ENCODE measurements at regions not wholly inside any gene's neighbourhood (a gene's known extent, or its start where the extent isn't known, plus 50 kb on each side); places are given as distances from the start of the nearest gene placed in this dataset.
A peak's percentile ranks its signal among the peaks of the same experiment; 100 is the strongest.

DNA sequence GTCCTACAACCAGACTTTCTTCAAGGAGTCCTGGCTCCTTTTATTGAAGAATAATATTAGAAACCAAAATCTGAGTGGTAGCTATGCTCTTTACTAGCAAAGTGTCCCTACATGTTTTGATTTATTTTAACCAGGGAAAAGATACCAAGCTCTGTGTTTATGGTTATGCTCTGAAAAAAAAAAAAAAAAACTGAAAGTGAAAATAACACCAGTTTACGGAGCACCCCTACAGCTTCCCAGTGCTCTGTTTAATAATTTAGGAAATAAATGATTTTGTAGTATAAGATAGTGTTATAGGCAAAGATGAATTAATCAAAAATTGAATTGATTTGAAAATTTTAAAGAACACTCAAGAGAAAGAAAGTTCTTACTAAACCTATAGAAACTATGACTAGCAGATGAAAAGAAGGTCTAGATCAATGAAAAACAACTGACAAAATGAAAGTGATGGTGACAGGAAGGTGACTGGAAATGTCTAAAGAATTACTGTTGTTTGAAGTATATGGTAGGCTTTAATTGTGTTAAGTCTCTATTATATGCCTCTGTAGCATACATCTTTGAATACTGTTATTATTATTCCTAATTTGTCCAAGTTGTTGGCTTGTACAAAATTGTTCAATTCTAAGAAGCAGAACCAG, 1698.4 kb upstream of the PCDH10 start:
- no peak for DNase-seq (ENCODE audit: low spot score)

DNA sequence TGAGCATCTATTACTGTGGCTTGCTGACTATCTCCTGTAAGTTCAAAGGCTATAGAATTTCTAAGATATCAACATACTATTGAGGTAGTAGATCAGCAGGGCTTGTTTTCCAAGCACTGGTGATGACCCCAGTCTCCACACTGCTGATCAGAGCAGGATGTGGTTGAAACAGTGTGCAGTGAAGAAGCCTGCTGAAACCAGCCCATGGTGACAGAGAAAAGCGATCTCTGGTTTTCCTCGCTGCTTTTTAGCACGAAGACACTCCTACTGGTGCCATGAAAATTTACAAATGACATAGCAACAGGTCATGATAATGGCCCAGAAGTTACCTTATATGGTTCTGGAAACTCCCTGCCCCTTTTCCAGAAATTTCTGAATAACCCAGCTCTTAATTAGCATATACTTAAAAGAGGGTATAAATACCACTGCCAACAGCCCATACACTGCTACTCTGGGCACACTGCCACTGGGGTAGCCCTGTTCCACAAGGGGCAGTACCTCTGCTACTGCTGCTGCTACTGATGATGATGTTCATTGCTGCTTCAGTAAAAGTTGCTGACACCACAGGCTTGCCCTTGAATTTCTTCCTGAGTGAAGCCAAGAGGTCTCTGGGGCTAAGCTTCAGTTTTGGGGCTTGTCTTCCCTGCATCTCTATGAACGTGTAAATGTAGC, 1689.5 kb upstream of the PCDH10 start:
- no peak for DNase-seq (ENCODE audit: low spot score)

DNA sequence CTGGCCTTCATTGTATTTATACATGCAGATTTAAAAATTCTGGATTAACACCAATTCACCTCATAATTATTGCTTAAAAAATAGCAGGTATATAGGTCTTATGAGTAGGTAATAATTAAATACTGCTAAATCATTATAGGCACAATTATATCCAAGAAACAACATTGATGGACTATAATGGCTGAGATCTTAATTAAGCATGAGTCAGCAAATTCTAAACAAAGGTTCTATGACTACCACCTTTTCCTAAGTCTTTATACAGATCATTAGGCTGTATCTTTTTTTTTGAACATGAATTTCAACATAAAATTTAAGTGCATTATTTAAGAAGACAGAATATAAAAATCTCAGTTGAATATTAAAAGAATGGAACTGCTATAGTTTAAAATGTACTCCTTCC, 1678.7 kb upstream of the PCDH10 start:
- no peak for DNase-seq (ENCODE audit: low spot score)

DNA sequence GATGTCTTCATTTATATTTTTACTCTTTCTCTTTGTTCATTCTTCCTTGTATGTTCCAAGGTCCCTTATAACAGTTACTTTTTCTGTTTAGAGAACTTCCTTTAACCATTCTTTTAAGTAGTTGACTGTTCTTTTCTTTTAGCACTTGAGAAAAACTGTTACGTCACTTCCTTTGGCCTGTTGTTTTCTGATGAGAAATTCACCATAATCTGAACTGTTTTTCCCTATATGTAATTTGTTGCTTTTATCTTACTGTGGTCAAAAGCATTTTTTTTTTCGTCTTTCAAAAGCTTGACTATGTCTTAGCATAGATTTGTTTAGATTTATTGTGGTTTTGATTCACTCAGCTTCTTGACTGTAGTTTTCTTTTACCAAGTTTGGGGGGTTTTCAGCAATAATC, 1660.3 kb upstream of the PCDH10 start:
- no peak for DNase-seq (ENCODE audit: low spot score)

DNA sequence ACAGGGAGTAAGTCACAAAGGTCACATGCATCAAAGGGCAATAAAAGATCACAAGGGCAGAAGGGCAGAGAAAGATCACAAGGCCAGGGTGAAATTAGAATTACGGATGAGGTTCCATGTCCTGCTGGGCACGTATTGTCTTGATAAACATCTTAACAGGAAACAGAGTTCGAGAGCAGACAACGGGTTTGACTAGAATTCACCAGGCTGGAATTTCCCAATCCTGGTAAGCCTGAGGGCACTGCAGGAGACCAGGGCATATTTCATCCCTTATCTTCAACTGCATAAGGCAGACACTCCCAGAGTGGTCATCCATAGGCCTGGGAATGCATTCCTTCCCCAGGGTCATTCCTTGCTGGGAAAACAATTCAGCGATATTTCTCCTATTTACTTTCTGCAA, 1652.9 kb upstream of the PCDH10 start:
- peak; percentile 61 for DNase-seq (ENCODE audit: low spot score)

DNA sequence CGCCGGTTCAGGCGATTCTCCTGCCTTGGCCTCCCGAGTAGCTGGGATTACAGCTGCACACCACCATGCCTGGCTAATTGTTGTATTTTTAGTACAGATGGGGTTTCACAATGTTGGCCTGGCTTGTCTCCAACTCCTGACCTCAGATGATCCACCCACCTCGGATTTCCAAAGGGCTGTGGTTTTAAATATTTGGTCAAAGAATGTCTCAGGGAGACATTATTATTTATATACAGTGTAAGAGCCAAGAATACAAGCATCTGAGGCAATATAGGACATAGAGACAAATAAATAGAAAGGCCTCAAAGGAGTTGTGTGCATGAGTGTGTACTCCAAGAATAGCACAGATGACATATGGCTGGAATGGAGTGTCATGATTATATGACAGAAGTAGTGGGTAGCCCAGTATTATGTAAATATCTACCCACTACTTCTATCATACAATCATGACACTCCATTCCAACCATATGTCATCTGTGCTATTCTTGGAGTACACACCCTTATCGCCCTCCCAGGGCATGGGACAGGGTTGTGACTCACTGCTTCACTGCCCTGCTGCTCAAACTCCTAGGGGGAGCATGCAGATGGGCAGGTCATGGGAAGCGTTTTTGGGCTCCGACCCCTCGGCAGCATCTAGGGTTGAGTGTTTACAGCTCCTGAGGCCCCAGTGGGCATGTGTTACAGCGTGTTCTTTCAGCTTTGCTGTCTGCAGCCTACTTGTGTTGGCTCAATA, 1649.8 kb upstream of the PCDH10 start:
- peak; percentile 77 for DNase-seq (ENCODE audit: low spot score)

DNA sequence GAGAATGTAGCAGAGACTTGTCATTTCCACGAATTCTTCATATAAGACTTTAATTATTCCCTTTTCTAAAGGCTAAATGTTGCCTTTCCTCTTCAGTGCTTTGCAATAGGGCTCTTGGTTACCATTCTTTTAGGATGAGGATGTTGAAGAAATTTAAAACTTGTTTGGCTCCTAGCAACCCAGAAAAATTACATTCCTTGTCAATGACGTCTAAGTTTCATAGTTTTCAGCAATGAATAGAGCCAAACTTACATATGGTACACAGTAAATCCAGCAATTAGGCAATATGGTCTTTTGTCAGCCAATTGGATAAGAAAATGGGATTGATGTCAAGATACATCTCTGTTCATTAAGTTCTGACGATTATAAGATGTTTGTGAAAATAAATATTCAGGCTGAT, 1639.6 kb upstream of the PCDH10 start:
- no peak for DNase-seq (ENCODE audit: low spot score)

DNA sequence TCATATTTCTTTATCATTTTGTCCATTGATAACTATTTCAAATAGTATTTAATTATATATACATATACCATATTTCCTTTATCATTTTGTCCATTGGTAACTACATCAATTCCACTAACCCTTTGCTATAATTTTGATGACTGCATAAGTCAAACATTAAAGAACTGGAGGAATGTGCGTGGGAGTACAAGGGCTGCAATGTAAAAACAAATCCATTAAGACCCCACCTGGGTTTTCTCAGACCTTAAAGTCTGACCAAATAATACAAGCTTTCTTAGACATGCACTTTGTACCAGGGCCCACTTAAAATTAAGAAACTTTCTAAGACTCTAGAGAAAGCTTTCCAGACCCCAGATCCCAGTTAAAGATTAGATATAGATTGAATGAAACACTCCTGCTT, 1622.4 kb upstream of the PCDH10 start:
- DNase-seq (ENCODE audit: low spot score), result no peak

DNA sequence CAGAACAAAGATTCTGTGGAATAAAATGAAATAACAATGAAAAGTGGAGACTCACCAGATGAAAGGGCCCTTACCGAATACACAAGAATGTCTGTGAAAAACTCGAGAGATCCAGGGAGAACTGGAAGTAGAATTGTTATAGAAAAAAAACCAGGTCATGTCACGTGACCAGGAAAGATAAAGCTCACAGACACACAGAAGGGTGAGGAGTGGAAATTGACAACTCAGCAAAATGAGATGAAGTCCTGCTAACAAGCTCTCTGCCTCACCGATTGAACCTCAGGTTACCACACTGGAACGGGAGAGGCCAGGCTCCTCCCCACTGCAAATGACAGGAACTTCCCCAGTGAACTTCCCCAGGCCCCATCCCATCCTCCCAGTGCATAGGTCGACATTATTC, 1618.0 kb upstream of the PCDH10 start:
- no peak for DNase-seq (ENCODE audit: low spot score)

DNA sequence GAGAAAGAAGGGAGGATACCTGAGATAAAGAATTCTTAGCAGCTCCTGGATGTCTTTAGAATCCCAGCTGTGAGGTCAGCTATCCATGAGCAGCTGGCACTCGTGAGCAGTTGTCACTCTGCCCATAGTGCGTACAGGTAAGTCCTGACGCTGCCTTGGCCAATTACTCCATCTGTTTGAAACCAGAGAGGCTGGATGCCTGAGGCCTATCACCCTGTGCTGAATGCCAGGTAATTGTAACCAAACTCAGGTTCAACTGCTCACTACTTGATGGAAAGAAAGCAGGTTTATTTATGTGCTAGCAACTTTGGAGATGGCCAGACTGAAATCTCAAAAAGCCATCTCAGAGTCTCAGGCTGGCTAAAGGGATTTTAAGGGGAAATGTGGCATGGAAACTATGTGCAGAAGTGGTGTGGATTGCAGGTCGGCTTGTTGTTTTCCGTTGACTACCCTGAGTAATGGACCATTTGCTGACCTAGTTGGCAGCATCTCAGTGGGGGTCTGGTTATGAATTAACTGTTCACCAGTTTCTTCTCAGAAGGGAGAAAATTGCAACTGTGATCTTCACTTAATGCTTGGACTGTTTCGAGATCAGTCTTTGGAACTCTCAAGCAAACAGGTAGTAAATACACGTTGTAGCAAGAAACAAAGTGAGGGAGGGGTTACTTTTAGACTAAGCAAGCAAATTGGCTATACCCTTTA, 1614.0 kb upstream of the PCDH10 start:
- no peak for DNase-seq (ENCODE audit: low spot score)

DNA sequence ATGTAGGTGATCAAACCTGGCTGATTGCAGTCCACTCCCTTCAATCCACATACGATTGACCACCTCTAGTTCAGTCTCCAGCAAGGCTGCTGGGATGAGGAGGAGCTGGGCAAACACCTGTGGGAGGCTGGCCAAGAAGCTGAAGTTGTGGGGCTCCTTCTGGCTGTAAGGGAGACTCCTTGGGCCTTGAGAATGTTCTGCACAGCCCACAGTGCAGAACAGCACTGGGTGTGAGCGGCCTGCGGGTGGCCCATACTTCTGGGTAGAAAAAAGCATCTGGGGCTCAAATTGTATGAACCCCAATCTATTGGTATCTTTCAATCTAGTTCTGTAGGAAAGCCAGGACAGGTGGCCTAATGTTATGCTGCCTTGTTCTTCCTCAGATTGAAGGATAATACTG, 1608.8 kb upstream of the PCDH10 start:
- DNase-seq (ENCODE audit: low spot score), result no peak

DNA sequence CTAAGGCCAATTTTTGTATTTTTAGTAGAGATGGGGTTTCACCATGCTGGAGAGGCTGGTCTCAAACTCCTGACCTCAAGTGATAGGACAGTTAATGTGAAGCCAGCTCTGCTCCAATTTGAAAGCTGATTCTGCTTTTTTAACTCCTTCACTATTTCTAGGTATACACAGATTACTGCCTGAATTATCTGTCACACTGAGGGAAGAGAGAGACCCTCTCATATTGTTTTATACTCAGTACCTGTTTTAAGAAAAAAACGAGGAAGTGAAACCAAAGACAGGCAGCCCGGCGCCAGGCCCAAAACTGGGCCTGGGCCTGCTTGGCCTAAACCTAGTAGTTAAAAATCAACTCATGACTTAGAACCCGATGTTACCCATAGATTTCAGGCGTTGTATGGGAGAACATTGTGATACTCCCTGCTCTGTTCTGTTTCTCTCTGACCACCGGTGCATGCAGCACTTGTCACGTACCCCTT, 1601.5 kb upstream of the PCDH10 start:
- DNase-seq (ENCODE audit: low spot score), result no peak

DNA sequence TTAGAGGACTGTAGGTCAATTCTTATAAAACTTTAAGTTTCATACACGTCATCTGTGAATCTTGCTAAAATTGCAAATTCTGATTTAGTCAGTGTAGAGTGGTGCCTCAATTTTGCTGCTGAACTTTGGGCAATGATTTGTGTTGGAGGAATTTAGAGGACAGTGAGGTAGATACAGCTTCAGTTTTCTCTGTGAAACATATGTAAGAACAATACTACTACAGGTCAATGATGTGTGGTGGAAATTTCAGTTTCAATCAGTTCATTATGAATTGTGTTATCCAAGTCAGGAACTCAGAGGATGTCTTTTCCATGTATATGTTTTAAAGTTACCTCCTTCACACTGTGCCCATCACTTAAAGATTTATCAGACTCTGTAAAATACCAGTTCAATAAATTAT, 1597.8 kb upstream of the PCDH10 start:
- DNase-seq (ENCODE audit: low spot score), result no peak

DNA sequence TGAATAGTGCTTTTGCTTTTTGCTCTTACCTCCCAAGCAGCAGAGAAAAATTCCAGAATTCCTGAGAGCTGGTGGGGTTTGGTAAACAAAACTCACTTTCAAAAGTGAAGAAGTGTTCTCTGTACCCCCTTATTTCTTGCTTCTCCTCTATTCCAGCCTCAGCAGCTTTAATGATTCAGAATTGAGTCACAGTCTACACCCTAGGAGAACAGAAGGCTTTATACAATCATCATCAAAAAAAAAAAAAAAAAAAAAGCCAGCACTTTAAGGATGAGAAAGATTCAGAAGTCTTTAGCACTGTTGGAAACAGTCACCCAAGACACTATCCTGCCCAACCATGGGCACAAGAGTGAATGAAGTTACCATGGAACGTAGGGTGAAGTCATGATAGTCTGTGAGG, 1583.1 kb upstream of the PCDH10 start:
- no peak for DNase-seq (ENCODE audit: low spot score)

DNA sequence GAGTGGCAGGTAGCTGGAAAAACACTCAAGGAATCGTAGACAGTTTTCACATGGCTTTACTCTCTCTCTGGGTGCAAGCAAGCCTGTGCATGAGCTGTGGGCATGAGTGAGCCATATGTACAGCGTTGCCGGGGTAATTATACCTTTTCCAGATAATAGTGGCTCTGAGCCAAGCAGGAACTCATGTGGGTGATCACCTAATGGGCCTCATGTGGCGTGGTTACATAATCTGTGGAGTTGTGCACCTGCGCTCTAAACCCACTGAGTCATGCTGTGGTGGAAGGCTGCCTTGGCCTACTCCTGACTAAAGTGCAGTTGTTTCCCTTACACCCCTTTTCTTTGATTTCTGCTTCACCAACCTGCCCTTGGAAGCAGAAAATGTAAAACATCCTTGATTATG, 1564.5 kb upstream of the PCDH10 start:
- no peak for DNase-seq (ENCODE audit: low spot score)

DNA sequence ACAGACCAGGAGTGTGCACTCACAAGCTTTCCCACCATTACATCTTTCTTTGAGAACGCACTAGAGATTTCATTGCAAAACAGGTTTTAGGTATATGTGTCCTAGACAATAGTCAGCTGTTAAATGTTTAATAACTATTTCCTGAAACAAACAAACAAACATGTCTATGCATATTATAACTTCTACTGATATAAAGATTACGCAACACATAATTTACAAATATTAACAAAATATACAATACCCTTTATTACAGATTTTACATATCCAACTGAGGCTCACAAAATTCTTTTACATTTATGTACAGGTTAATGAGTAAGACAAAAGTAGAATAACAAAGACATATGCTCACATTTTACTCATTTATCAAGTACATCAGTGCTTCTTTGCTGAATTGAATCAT, 1554.0 kb upstream of the PCDH10 start:
- no peak for DNase-seq (ENCODE audit: low spot score)

DNA sequence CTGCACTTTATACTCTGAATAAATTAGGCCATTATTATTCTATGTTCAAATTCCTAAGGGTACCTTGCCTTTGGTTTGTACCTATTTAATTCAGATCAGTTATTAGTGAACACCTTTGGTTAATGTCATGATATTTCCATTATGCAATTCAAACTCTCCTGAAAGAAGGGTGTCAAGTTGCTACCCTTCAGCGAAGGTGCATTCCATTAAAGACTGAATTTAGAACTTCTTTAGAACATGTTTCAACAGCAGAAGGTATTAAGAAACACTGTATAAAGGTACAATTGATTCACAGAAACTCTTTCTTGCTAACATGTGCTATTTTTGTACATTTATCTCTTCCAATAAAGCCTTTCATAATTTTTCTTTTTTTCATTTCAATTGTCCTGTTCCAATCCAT, 1545.4 kb upstream of the PCDH10 start:
- DNase-seq (ENCODE audit: low spot score), result no peak

DNA sequence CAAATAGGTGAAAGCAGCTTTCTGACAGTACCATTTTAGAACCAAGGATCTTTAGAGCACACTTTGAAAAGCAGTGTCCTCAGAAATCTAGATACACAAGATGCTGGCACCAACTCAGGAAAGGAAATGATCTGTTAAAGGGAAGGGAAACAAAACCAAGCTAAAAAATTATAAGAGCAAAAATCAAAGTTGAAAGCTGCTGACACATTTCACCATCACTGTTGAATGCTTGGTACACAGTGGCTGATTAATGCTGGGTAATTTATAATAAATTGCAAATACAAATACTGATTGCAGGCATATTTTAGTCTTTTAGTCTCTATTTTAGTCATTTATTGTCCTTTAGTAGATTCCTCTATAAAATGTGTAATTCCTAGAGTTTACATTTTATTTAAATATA, 1540.1 kb upstream of the PCDH10 start:
- DNase-seq (ENCODE audit: low spot score), result no peak

DNA sequence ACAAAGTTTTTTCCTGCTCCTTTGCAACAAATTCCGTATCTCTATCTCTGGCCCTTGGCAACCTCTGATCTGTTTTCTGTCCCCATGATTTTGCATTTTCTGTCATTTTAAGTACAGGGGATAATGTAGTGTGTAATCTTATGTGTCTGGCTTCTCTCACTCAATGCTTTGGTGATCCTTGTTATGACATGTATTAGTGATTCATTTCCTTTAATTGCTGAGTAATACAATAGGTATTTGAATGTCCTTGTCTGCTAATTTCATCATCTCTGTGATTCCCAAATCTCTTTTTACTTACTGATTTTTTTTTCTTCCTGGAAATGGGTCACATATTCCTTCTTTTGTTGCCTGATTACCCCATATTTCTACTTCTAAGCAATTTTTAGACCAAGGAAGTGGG, 1538.6 kb upstream of the PCDH10 start:
- DNase-seq (ENCODE audit: low spot score), result peak; percentile 26

DNA sequence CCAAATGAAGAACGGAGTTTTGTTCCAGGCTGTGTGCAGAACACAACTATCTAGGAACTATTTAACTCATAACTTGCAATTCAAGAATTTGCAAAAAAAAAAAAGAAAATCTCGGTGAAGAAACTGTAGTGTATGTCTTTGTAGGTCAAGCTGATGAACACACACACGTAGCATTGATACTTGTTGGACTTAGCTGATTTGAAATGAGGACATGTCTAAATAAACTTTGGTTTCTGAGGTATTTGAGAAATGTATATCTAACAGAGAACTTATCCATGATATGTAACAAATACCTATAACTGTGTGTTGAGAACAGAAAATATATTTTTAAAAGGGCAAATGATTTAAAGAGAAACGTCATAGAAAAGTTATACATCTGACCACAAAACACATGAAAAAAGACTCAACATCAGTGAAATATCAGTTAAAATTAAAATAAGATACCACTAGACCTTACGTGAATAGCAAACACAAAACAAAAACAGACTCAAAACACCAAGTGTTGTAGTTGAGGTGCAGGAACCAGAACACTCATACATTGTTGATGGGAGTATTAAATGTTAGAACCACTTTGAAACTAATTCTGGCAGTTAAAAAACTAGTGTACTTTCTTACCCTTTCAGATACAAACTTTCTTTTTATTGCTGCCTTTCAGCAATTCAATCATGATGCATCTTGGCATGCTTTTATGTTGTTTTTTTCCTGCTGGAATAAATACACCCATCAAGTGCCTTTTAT, 1535.8 kb upstream of the PCDH10 start:
- DNase-seq (ENCODE audit: low spot score), result no peak

DNA sequence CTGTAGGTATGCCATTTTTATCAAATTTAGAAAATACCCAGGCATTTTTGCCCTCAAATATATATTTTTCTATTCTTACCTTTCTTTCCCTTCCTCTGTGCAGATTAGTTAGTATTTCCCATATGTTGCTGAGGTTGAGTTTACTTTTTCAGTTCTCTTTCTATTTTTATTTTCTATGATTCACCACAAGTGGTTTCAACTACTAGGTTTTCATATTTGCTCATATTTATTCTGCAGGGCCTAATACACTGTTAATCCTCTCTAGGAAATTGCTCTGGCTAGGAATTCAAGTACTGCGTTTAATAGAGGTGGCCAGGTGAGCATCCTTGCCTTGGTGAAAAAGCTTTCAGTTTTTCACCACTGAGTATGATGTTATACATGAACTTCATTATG, 1535.3 kb upstream of the PCDH10 start:
- DNase-seq (ENCODE audit: low spot score), result no peak

DNA sequence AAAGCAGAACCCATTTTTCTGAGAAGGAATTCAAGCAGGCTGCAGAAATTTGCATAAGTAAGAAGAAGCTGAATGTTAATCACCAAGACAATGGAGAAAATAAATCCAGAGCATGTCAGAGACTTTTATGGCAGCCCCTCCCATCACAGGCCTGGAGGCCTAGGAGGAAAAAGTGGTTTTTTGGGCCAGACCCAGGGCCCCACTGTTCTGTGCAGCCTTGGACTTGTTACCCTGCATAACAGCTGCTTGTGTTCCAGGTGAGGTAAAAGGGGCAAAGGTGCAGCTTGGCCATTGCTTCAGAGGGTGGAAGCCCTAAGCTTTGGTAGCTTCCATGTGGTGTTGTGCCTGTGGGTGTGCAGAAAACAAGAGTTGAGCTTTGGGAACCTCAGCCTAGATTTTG, 1516.2 kb upstream of the PCDH10 start:
- no peak for DNase-seq (ENCODE audit: low spot score)
